ENCODE measurements at regions not wholly inside any gene's neighbourhood (a gene's known extent, or its start where the extent isn't known, plus 50 kb on each side); places are given as distances from the start of the nearest gene placed in this dataset.
A peak's percentile ranks its signal among the peaks of the same experiment; 100 is the strongest.

DNA sequence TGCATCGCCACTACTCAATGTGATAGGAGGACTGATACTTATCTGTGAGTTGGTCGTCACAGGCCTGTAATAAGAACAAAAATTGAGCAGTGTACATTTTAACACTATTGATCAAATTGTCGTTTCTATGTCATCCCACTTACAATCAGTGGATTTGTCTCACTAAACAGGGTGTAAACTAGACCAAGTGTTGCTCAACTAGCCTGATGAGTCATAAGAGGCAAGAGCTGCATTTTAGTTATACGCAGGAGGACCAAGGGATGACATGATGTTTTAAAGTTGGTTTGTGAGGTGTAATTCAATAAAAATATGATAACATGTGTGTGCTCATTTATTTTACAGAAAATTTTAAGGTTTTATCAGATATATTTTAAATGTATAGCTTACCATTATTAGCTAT lies 1239.2 kb downstream of the REEP3 start:
- H2AFZ ChIP-seq (replicated peaks): no peak overlapping the region
- no peaks in the 10 kb centered on the region for H3K9me3 Mint-ChIP-seq
- H3K27me3 Mint-ChIP-seq (ENCODE audit: insufficient read depth, low read depth): no peaks in the 10 kb centered on the region
- TF ChIP-seq EZH2phosphoT487 (IDR thresholded peaks at IDR 0.05) (no peak), EZH2 (IDR thresholded peaks at IDR 0.05) (no peak)
- TF ChIP-seq, protein P1, sequence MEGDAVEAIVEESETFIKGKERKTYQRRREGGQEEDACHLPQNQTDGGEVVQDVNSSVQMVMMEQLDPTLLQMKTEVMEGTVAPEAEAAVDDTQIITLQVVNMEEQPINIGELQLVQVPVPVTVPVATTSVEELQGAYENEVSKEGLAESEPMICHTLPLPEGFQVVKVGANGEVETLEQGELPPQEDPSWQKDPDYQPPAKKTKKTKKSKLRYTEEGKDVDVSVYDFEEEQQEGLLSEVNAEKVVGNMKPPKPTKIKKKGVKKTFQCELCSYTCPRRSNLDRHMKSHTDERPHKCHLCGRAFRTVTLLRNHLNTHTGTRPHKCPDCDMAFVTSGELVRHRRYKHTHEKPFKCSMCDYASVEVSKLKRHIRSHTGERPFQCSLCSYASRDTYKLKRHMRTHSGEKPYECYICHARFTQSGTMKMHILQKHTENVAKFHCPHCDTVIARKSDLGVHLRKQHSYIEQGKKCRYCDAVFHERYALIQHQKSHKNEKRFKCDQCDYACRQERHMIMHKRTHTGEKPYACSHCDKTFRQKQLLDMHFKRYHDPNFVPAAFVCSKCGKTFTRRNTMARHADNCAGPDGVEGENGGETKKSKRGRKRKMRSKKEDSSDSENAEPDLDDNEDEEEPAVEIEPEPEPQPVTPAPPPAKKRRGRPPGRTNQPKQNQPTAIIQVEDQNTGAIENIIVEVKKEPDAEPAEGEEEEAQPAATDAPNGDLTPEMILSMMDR (IDR thresholded peaks at IDR 0.05): no peak
- H3K9me3 ChIP-seq (ENCODE audit: low read depth): no peaks in the 10 kb centered on the region
- H3K79me2 ChIP-seq (ENCODE audit: low read depth): no peaks in the 10 kb centered on the region
- H3K4me1 ChIP-seq: no peaks in the 10 kb centered on the region
- H3K27ac Mint-ChIP-seq: no peak overlapping the region
- H4K20me1 ChIP-seq (ENCODE audit: low read depth): no peaks in the 10 kb centered on the region
- H3K4me3 ChIP-seq: no peak overlapping the region
- H3K4me1 Mint-ChIP-seq: no peaks in the 10 kb centered on the region
- no peaks in the 10 kb centered on the region for H3K36me3 Mint-ChIP-seq
- H3K4me3 Mint-ChIP-seq: no peak overlapping the region
- no peaks in the 10 kb centered on the region for H3K36me3 ChIP-seq
- H3K27me3 ChIP-seq: no peaks in the 10 kb centered on the region
- H3F3A ChIP-seq (ENCODE audit: low read depth): no peaks in the 10 kb centered on the region
- H3K4me2 ChIP-seq: no peak overlapping the region
- DNase-seq (ENCODE audit: low spot score): no peak
- no peak overlapping the region for H3K9ac ChIP-seq
- H3K27ac ChIP-seq: no peak overlapping the region

DNA sequence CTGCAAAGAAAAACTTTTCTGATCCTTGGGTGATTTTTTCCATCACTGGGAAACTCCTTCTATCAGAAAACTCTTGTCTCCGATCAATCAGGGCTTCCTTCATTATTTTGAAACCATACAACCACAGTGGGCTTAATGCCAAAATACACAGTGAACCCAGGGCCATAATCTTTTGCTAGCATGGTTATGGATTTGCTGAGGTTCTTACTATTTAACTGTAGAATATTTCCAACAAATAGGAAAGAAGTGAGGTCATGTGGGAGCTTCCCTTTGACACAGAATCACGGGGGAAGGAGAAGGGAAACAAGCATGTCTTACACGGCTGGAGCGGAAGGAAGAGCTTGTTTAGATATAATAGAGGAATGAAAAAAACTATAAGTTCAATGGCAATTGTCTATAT lies 1241.7 kb downstream of the REEP3 start:
- no peak overlapping the region for H3K27ac ChIP-seq
- H3K79me2 ChIP-seq (ENCODE audit: low read depth): no peaks in the 10 kb centered on the region
- no peak overlapping the region for H3K4me3 ChIP-seq
- no peak overlapping the region for H3K27ac Mint-ChIP-seq
- peaks cover 2% of the 10 kb centered on the region for H3K4me1 ChIP-seq
- no peak overlapping the region for H3K9ac ChIP-seq
- H3K4me2 ChIP-seq: no peak overlapping the region
- H2AFZ ChIP-seq (replicated peaks): peak overlapping the region; percentile 12
- H3K36me3 ChIP-seq: no peaks in the 10 kb centered on the region
- TF ChIP-seq EZH2 (IDR thresholded peaks at IDR 0.05) (no peak), EZH2phosphoT487 (IDR thresholded peaks at IDR 0.05) (no peak)
- TF ChIP-seq, protein P1 (IDR thresholded peaks at IDR 0.05): no peak
- H3K36me3 Mint-ChIP-seq: no peaks in the 10 kb centered on the region
- no peaks in the 10 kb centered on the region for H3K9me3 Mint-ChIP-seq
- no peaks in the 10 kb centered on the region for H4K20me1 ChIP-seq (ENCODE audit: low read depth)
- DNase-seq (ENCODE audit: low spot score): no peak
- no peaks in the 10 kb centered on the region for H3F3A ChIP-seq (ENCODE audit: low read depth)
- no peaks in the 10 kb centered on the region for H3K27me3 Mint-ChIP-seq (ENCODE audit: insufficient read depth, low read depth)
- H3K27me3 ChIP-seq: no peaks in the 10 kb centered on the region
- H3K4me1 Mint-ChIP-seq: no peaks in the 10 kb centered on the region
- H3K9me3 ChIP-seq (ENCODE audit: low read depth): no peaks in the 10 kb centered on the region
- no peak overlapping the region for H3K4me3 Mint-ChIP-seq

- no peaks in the 10 kb centered on the region for H3K36me3 Mint-ChIP-seq
- H3K9ac ChIP-seq: no peak overlapping the region
- TF ChIP-seq EZH2phosphoT487 (IDR thresholded peaks at IDR 0.05) (no peak), EZH2 (IDR thresholded peaks at IDR 0.05) (no peak)
- TF ChIP-seq, protein P1 (IDR thresholded peaks at IDR 0.05): no peak
- no peak overlapping the region for H3K4me3 Mint-ChIP-seq
- H3K27ac ChIP-seq: no peak overlapping the region
- H3K9me3 ChIP-seq (ENCODE audit: low read depth): no peaks in the 10 kb centered on the region
- H2AFZ ChIP-seq (replicated peaks): no peak overlapping the region
- no peaks in the 10 kb centered on the region for H3K4me1 Mint-ChIP-seq
- no peaks in the 10 kb centered on the region for H3K36me3 ChIP-seq
- DNase-seq (ENCODE audit: low spot score): no peak
- H3K27ac Mint-ChIP-seq: no peak overlapping the region
- H3K27me3 Mint-ChIP-seq (ENCODE audit: insufficient read depth, low read depth): no peaks in the 10 kb centered on the region
- peaks cover 5% of the 10 kb centered on the region for H3K4me1 ChIP-seq
- no peaks in the 10 kb centered on the region for H4K20me1 ChIP-seq (ENCODE audit: low read depth)
- H3K4me2 ChIP-seq: no peak overlapping the region
- H3K9me3 Mint-ChIP-seq: no peaks in the 10 kb centered on the region
- no peaks in the 10 kb centered on the region for H3F3A ChIP-seq (ENCODE audit: low read depth)
- H3K79me2 ChIP-seq (ENCODE audit: low read depth): no peaks in the 10 kb centered on the region
- H3K27me3 ChIP-seq: no peaks in the 10 kb centered on the region
- no peak overlapping the region for H3K4me3 ChIP-seq
Measured at GRCh38 chr10:64765498-64765897, 1244.3 kb downstream of the REEP3 start.

Data from neural progenitor cell (in vitro differentiated cells).